Erythroblast (primary cell): ENCODE measurements at regions not wholly inside any gene's neighbourhood (a gene's known extent, or its start where the extent isn't known, plus 50 kb on each side); places are given as distances from the start of the nearest gene placed in this dataset.

Source experiments
- GATA1 ChIP-seq: IDR thresholded peaks from 2 replicates; pipeline ENCODE4 v1.6.1; 2011; ENCODE audit warnings: low read depth, mild to moderate bottlenecking, control low read depth, low read length, moderate library complexity
- POLR2A ChIP-seq: IDR thresholded peaks from 2 replicates; pipeline ENCODE4 v1.6.1; 2011; ENCODE audit warnings: mild to moderate bottlenecking, low read length

- TF ChIP-seq POLR2A (no peak), GATA1 (no peak)
These were observed 201.3 kb upstream of the SLITRK6 start for GRCh38 chr13:86000546-86000945.
